ENCODE measurements at regions not wholly inside any gene's neighbourhood (a gene's known extent, or its start where the extent isn't known, plus 50 kb on each side); places are given as distances from the start of the nearest gene placed in this dataset.
"Not testable (repeated sequence)": the region's sequence is repeated elsewhere in the genome, so short reads cannot be mapped to it uniquely, and the experiment has no call there.

DNA sequence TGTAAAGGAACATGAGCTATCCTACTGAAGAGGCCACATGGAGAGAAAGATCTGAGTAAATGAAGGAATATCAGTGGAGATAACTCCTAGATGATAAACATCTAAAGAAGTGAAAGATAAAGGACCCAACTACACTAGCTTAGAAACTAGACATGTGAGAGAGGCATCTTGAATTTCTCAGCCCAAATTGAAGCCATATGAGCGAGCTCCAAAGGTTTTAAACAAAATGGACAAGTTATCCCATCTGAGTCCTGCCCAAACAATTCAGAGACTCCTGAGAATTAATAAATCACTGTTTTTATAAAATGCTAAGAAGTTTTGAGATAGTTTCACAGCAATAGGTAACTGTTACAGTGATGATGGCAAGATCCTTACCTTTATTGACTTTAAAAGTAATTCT lies 438.9 kb downstream of the NAV3 start:
- no peak for DNase-seq

DNA sequence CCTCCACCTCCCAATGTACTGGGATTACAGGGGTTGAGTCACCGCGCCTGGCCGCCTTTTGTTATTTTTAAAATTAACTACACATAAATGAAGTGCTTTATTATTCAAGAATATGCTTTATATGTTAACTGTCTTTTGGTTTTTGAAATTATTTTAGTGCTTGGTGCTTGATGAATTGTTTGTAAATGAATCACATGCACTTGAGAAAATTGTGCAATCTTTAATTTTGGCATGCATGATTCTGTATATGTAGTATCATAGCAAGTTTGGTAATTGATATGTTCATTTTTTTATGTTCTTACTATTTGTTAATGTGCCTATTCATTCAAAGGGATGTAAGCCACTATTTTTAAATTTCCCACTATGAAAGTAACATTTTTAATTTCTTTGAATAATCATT lies 440.9 kb downstream of the NAV3 start:
- no peak for DNase-seq

DNA sequence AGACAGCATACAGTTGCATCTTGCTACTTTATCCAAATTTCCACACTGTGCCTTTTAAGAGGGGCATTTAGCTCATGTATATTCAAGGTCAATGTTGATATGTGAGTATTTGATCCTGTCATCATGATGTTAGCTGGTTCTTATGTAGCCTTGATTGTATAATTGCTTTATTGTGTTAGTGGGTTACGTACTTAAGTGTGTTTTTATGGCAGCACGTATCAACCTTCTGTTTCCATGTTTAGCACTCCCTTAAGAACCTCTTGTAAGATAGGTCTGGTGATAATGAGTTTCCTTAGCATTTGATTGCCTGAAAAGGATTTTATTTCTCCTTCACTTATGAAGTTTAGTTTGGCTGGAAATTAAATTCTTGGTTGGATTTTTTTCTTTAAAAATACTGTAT lies 445.2 kb downstream of the NAV3 start:
- DNase-seq: no peak

DNA sequence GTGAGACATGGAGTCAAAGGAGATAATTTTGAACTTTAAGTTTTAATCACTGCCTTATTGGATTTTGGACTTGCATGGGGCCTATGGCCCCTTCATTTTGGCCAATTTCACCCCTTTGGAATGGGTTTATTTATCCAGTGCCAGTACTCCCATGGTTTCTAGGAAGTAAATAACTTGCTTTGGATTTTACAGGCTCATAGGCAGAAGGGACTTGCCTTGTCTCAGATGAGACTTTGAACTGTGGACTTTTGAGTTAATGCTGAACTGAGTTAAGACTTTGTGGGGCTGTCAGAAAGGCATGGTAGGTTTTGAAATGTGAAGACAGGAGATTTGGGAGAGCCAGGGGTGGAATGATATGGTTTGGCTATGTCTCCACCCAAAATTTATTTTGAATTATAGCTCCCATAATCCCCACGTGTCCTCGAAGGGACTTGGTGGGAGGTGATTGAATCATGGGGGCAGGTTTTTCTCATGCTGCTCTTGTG lies 448.1 kb downstream of the NAV3 start:
- no peak for DNase-seq

DNA sequence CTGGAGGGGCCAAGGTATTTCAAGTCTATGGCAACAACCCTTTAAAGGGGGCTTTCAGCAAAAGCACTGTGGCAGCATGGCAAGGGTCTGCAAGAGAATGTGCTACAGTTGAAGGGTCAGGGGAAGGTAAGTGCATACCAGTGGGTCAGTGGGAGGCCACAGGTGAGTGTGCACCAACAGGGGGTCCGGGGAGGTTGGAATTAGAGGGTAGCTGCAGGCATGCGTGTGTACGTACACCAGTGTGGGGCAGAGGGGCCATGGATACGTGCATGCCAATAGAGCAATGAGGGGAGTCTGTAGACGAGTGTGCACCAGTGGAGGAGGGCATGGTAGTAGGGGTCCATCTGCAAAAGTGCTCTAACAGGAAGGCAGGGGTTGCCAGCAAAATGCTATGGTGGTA lies 448.9 kb downstream of the NAV3 start:
- no peak for DNase-seq

DNA sequence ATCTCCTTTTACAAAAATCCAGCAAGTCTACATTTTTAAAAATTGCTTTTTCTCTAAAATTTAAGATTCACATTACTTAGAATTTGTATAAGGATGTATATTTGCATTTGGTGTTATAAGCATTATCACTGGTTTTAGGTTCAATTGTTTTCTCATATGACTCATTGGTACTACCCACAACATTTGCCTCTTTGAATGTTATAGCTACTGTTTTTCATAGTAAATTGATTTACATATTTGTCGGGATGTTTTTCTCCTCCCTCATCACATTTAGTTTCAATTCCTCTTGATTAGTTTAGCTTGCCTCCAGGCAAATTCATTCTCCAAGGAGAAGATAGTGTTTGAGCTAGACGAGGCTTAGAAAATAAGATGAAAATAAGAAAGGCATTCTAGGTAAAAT lies 450.4 kb downstream of the NAV3 start:
- DNase-seq: not testable (repeated sequence)

DNA sequence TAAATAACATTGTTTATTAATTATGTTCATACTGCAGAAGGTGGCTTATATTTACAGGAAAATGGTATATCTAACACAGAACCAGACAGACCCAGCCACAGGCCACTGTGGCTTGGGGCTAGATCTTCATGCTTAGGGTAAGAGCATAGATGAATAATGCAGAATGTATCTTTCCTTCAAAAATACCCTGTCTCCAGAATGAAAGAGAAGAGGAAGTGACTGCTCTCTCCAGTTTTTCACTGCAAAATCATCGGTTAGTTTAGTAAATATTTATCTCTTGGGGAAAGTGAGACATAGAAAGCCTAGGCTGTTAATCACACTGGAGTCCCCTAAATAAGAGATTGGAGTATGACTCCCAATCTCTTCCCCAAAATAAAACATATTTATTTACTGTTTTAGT lies 453.7 kb downstream of the NAV3 start:
- no peak for DNase-seq

DNA sequence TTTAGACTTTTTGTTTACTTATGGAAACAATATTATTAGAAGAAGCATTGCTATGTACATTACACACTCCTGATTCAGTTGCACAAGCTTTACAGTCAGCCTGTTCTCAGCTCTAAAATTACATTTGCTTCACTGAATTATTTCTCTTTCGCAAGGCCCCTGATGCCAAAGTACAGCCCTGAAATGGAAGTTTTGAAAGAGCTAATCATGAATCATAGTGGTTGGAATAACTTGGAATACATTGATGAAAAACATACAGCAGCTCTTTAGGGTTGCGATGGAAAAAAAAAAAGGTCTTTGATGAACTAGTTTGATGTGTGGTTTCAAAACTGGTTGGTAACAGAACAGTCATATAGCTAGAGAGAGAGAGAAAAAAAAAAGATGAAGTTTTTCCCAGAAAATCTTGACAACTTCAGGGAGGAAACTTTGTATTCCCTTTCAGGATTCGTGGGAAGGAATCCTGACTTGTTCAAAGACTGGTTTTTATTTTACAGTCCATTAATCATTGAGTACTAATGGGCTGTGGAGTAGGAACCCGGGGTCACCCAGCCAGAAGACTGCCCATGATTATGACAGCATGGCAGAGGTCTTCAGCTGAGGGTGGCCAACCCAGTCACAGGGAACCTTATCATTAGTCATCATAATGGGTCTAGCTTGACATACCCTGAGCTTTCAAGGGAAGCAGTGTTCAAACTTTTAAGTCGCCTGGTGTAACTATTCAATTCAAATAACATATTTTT lies 460.1 kb downstream of the NAV3 start:
- DNase-seq: no peak

DNA sequence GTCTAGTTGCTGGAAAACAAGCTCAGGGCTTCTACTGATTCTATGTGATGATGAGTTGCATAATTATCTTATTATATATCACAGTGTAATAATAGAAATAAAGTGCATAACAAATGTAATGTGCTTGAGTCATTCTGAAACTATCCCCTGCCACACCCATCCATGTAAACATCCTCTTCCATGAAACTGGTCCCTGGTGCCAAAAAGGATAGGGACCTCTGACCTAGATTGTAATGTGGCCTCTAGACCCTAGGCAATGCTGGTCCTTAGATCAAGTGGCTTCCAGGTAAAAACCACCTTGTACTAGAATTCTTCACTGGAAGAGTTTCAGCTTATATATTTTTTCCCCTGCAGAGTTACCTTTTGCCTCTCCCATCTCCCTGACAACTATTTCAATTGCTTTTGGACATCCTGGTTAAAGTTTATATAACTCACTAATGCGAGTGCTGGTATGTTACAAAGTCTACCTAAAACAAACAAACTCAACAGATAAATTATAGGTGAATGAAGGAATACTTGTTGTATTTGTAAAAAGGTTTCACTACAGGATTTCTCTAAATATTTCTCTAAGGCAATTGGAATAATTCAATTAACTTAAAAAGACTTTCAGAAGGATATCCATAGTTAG lies 462.5 kb downstream of the NAV3 start:
- DNase-seq: no peak

DNA sequence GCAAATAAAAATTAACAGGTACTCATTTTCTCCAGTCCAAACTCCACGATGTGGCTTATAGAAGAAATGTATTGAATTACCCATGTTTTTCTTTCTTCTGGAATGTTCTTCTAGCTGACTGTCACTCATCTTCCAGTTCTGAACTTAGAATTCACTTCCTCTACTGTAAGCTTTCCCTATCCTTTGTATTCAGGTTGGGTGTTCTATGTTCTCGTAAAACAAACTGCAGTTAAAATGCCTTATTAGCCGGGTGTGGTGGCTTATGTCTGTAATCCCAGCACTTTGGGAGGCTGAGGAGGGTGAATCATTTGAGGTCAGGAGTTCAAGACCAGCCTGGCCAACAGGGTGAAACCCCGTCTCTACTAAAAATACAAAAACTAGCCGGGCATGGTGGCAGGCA lies 470.6 kb downstream of the NAV3 start:
- DNase-seq: not testable (repeated sequence)

DNA sequence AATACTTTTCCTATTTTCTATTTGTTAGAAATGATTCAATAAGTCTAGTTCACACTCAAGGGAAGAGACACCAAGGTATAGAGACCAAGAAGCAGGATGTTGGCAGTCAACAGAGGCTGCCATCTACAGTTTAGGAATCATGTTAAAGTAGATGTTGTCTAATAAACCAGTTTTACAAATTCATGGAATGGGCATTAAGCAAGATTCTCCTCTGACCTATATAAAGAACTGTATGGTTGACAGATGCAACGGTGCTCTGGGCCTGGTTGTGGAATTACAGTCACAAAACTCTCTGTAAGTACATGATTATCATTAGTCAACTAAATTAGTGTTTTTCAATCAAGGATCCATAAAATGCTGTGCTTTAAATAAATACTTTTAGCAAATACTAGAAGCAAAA lies 475.1 kb downstream of the NAV3 start:
- DNase-seq: no peak

DNA sequence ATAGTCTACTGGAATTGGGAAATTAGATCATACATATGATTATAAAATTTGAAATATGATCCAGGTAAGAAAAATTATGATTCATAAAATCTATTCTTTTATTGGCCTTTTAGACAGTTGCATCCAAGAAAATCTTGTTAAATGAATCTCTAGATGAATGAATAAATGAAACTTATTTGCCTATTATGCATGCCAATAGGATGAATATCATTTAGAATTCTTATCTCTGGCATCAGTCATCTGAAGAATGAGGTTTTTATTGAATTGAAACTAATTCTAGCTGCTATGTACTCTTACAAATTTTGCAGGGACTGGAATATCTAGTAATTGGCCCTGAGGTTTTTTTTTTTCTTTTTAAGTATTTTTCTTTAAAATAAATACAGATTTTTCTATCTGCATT lies 475.5 kb downstream of the NAV3 start:
- no peak for DNase-seq

DNA sequence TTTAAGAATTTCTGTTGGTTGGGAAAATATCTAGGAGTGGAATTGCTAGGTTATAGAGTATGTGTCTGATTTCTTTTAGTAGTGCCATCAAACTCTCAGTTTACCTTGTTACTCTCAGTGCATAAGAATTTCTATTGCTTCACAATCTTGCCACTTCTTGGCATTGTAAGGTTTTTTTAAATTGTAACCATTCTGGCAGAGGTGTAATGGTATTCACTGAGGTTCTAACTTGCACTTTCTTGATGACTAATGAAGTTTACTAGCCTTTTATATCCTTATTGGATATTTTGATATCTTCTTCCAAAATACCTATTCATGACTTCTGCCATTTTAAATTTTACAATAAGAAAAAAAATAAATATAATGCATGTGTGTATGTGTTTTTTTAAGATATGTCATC lies 478.0 kb downstream of the NAV3 start:
- DNase-seq: no peak

DNA sequence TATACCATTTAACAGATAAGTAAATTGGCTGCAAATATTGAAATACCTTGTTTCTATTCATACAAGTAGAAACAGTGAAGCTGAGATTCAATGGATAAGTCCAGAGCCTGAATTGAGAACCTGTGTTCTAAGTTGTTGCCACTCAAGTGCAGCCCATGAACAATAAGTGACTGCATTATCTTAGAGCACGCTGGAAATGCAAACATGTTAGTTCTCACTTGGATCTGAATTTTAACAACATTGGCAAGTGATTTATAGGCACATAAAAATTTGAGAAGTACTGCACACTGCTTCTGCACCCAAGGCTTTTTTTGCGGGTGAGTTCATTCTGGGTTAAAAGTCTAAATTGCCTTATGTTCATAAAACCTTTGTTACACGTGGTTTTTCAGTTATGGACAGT lies 484.3 kb downstream of the NAV3 start:
- DNase-seq: no peak

DNA sequence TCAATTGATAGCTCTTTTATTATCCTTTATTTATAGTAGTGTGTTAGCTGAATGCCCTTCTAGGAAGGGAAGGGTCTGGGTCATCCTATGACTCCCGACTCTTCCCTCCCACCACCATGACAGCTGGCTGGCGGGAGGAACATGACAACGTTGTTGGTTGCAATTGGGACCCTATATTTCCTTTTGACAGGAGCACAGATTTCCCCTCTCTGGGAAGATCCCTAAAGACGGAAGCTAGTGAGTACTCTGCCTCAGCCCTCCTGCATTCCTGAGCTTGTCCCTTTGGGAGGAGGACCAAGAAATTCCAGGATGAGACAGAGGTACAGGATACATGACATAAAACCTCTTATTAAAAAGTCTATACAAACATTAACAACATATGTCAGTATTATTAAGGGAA lies 485.4 kb downstream of the NAV3 start:
- no peak for DNase-seq

DNA sequence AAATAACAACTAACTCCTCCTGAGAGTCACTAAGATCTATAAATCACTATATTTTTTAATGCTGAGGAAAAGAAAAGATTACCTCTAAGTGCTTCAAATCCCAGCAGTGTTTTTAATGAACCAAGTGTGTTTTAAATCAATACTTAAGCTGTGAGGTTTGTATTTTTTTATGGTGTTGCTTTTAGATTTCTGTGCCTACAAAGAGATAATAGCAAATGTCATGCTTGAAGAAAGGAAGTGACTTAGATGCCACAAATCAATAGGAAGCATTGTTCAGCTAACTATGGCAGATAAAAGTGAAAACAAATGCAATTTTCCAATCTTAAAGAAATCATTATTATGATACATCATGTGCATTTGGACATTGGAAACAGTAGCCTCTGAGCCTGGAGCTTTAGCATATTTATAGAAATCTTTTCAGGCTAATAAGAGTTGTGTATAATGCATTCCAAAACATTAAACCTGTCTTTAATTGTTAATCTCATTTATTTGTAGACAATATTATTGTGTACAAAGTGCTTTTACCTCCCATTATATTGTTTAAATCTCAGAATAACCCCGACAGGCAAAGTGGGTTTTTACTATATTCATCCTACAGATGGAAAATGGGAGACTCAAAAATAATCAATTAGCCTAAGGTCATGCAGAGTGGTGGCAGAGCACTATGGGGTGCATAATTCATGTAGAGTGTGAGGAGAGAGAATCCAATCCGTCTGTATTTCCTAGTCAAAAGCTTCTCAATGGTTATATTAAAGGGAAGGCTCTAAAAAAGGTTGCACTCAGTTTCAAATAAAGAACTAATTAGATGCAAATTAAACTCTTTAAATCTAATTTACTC lies 486.2 kb downstream of the NAV3 start:
- no peak for DNase-seq

DNA sequence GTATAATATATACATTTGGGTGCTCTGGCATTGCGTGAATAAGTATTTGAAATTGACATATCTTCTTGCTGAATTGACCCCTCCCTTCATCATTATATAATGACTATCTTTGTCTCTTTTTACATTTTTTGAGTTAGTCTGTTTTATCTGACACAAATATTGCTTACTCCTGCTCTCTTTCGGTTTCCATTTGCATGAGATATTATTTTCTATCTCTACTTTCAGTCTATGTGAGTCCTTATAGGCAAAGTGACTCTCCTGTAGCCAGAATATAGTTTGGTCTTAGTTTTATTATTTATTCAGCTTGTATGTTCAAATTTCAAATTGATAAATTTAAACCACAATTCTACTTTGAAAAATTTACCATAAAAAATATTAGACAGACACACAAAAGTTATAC lies 491.0 kb downstream of the NAV3 start:
- no peak for DNase-seq

DNA sequence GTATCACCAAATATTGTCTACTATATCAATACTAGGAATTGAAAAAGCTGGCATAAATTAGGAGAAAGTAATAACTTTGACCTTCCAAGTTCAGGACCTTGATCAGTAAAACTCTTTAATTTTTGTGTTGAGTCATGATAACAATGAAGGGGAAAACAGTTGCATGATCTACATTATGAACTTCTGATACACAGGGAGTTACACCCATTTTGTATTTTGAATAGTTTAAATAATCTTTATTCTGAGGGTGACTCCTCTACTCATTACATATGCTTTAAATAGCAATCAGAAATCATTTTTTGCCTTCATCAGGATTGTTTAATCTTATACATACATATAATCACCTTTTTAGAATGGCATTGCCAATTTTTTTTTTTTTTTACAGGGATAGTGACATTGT lies 492.5 kb downstream of the NAV3 start:
- no peak for DNase-seq

DNA sequence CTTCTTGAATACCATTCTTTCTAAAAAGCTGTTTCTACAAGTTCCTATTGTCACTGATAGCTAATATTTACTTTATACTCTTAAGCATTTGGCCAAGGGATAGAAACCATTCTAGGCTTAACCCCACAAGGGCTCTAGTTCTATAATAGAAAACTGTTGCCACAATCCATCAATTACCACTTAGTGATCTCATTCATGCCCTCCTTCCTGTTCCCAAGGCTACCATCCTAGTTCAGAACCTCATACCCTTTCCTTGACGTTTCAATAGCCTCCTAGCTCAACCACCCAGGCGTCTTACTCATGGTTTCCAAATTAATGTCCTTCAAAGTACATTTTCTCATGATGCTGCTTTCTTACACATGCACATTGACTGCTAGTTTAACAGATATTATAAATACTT lies 493.5 kb downstream of the NAV3 start:
- DNase-seq: no peak

DNA sequence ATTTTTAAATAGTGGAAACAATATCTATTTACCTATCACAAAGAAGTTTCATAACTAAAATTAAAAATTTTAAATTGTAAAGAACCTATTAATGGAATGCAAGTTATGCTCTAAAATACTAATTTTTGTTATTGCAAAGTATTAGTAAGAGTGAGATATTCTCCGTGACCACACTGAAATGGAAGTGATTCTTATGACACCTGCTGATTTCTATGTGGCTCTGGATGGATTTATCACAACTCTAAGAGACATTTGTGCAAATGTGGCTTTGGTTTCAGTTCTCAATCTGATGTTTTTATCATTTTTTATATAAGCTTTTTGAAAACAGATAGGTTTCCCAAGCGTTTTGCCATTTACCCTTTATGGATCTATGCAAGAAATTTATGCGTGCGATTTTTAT lies 497.8 kb downstream of the NAV3 start:
- no peak for DNase-seq

DNA sequence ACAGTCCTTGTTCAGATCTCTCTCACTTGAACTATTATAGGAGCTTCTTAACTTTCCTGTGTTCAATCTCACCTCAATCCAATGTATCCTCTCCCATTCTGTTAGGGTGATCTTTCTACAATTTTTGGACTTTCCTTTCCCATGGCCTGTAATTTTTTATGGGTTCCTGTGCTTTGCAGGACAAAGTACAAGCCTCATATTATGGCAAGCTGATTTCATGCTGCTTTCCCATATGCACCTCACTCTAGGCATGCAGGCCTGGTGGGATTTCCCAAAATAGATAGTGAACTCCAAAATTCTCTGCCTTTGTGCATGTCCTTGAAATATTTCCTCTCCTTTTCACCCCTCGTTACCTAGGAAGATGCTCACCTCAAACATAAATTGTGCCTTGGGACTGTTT lies 499.4 kb downstream of the NAV3 start:
- no peak for DNase-seq

DNA sequence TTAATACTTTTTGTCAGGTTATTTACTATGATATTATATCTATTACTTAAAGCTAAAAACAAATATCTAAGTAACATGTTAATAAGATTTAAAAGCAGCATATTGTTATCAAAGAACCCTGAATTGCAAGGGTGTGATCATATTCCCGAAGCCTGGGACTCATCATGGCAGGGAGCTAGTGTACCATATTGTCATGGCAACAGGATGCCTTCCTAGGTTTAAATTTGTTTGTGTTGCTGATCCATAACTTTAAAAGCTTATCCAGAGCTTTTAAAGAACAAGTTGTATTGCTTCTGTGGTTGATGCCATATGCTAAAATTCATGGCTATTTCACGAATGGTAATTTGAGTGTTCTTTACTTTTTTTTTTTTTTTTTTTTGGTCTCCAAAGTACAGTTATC lies 500.5 kb downstream of the NAV3 start:
- no peak for DNase-seq

DNA sequence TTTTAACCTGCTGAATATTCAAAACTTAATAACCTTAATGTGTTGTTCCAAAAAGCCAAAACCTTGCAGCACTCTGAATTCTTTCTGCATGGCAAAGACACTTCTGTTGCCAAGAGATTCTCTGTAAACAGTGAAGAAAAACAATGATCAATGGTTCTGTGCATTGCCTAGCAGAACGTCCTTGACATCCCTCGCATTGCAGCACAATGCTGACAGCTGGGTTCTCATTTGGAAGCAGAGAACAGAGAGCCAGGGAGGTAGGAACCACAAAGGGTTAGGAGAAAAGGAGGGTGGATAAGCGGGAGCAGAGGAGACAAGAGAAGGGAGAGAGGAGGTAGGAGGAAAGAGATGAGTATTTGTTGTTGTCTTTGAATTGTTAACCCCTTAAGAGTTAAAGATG lies 501.1 kb downstream of the NAV3 start:
- DNase-seq: no peak

All from SHP77 treated with DMSO at 0.1 percent for 48 hours (cell line).